ENCODE measurements at regions not wholly inside any gene's neighbourhood (a gene's known extent, or its start where the extent isn't known, plus 50 kb on each side); places are given as distances from the start of the nearest gene placed in this dataset.
"Not testable (repeated sequence)": the region's sequence is repeated elsewhere in the genome, so short reads cannot be mapped to it uniquely, and the experiment has no call there.

DNA sequence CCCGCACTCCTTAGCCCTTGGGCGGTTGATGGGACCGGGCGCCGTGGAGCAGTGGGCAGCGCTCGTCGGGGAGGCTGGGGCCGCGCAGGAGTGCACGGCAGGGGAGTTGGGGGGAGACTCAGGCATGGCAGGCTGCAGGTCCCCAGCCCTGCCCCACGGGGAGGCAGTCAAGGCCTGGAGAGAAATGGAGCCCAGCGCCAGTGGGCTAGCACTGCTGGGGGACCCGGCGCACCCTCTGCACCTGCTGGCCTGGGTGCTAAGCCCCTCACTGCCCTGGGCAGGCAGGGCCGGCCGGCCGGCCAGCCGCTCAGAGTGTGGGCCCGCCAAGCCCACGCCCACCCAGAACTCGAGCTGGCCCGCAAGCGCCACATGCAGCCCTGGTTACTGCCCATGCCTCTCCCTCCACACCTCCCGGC is 147.2 kb upstream of the PITRM1 start:
- H3K27ac ChIP-seq = no peak overlapping the region
- POLR2A ChIA-PET (ENCODE audit: low non-redundant PET) = no interaction called here
- DNase-seq (ENCODE audit: low spot score) = no peak
- CTCF ChIA-PET = interaction anchor here (0.6 kb wide), 1 partner anchor 146 kb away, joined by 5 read pairs; no protein-coding TSS in a partner anchor
- TF ChIP-seq, protein P1, sequence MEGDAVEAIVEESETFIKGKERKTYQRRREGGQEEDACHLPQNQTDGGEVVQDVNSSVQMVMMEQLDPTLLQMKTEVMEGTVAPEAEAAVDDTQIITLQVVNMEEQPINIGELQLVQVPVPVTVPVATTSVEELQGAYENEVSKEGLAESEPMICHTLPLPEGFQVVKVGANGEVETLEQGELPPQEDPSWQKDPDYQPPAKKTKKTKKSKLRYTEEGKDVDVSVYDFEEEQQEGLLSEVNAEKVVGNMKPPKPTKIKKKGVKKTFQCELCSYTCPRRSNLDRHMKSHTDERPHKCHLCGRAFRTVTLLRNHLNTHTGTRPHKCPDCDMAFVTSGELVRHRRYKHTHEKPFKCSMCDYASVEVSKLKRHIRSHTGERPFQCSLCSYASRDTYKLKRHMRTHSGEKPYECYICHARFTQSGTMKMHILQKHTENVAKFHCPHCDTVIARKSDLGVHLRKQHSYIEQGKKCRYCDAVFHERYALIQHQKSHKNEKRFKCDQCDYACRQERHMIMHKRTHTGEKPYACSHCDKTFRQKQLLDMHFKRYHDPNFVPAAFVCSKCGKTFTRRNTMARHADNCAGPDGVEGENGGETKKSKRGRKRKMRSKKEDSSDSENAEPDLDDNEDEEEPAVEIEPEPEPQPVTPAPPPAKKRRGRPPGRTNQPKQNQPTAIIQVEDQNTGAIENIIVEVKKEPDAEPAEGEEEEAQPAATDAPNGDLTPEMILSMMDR (conservative IDR thresholded peaks at IDR 0.05; ENCODE audit: low read depth) = no peak

DNA sequence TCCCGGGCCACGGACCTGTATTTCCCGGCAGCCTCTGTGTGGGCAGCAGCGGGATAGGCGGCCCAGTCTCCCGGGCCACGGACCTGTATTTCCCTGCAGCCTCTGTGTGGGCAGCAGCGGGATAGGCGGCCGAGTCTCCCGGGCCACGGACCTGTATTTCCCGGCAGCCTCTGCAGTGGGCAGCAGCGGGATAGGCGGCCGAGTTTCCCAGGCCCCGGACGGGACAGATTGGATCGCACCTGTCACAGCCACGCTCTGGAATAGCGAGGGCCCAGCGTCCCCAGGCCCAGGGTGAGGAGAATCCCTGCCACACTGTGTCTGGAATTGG is 145.9 kb upstream of the PITRM1 start:
- POLR2A ChIA-PET (ENCODE audit: low non-redundant PET); H3K27ac ChIP-seq; CTCF ChIA-PET; DNase-seq (ENCODE audit: low spot score): not testable (repeated sequence)

DNA sequence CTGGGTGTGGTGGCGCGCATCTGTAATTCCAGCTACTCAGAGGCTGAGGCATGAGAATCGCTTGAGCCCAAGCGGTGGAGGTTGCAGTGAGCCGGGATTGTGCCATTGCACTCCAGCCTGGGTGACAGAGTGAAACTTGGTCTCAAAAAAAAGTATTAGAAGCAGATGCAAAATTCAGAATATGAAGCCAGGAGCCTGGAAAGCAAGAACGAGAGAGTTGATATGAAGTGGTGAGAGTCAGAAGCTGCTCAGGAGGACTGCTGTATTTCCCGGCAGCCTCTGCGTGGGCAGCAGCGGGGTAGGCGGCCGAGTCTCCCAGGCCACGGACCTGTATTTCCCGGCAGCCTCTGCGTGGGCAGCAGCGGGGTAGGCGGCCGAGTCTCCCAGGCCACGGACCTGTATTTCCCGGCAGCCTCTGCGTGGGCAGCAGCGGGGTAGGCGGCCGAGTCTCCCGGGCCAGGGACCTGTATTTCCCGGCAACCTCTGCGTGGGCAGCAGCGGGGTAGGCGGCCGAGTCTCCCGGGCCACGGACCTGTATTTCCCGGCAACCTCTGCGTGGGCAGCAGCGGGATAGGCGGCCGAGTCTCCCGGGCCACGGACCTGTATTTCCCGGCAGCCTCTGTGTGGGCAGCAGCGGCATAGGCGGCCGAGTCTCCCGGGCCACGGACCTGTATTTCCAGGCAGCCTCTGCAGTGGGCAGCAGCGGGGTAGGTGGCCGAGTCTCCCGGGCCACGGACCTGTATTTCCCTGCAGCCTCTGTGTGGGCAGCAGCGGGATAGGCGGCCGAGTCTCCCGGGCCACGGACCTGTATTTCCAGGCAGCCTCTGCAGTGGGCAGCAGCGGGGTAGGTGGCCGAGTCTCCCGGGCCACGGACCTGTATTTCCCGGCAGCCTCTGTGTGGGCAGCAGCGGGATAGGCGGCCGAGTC is 145.2 kb upstream of the PITRM1 start:
- POLR2A ChIA-PET (ENCODE audit: low non-redundant PET); DNase-seq (ENCODE audit: low spot score); H3K27ac ChIP-seq: not testable (repeated sequence)
- CTCF ChIA-PET = interaction anchor here (0.7 kb wide), 1 partner anchor 8 kb away, joined by 3 read pairs; no protein-coding TSS in a partner anchor

DNA sequence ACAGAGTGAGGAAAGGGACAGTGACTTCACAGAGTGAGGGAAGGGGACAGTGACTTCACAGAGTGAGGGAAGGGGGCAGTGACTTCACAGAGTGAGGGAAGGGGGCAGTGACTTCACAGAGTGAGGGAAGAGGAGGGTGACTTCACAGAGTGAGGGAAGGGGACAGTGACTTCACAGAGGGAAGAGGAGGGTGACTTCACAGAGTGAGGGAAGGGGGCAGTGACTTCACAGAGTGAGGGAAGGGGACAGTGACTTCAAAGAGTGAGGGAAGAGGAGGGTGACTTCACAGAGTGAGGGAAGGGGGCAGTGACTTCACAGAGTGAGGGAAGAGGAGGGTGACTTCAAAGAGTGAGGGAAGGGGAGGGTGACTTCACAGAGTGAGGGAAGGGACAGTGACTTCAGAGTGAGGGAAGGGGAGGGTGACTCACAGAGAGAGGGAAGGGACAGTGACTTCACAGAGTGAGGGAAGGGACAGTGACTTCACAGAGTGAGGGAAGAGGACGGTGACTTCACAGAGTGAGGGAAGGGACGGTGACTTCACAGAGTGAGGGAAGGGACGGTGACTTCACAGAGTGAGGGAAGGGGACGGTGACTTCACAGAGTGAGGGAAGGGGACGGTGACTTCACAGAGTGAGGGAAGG is 142.0 kb upstream of the PITRM1 start:
- POLR2A ChIA-PET (ENCODE audit: low non-redundant PET); DNase-seq (ENCODE audit: low spot score); H3K27ac ChIP-seq; CTCF ChIA-PET: not testable (repeated sequence)

DNA sequence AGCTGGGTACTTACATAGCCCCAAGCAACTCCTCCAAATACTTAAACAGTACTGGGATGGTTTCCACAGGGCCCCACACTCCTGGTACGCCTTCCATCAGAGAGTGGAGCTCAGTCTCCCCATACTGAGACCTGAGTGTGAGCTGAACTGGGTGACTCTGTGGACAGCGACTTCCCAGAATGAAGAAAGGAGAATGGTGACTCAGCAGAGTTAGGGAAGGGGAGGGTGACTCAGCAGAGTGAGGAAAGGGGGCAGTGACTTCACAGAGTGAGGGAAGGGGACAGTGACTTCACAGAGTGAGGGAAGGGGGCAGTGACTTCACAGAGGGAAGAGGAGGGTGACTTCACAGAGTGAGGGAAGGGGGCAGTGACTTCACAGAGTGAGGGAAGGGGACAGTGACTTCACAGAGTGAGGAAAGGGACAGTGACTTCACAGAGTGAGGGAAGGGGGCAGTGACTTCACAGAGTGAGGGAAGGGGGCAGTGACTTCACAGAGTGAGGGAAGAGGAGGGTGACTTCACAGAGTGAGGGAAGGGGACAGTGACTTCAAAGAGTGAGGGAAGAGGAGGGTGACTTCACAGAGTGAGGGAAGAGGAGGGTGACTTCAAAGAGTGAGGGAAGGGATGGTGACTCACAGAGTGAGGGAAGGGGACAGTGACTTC is 141.3 kb upstream of the PITRM1 start:
- CTCF ChIA-PET = interaction anchor here (0.6 kb wide), 1 partner anchor 17 kb away, joined by 3 read pairs; no protein-coding TSS in a partner anchor
- H3K27ac ChIP-seq; POLR2A ChIA-PET (ENCODE audit: low non-redundant PET): not testable (repeated sequence)
- DNase-seq (ENCODE audit: low spot score) = peak; percentile 26

DNA sequence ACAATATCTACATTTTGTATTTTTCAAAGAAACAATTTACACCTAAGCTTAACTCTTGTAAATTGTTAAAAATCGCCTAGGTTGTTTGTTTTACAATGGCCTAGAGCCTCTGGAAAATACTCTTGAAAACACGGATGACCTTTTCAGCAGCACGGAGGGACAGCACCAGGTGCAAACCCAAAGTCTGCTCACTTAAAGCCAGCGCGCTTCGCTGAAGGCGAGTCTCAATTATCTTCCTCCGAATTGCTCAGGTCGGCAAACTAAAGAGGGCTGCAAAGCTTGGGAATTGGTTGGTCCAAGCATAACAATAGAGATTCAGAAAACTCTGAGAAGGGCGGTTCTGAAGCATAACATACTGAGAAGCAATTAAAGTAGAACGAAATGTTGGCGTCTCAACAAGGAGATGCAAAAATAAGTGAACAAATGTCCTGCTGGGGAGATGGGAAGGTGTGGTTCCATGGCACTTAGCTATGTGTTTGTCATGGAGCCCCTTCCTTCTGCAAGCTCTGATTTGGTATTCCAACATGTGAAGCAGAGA is 139.9 kb upstream of the PITRM1 start:
- no peak for DNase-seq (ENCODE audit: low spot score)
- TF ChIP-seq, protein P1 (conservative IDR thresholded peaks at IDR 0.05; ENCODE audit: low read depth) = no peak
- POLR2A ChIA-PET (ENCODE audit: low non-redundant PET) = no interaction called here
- CTCF ChIA-PET = no interaction called here
- no peak overlapping the region for H3K27ac ChIP-seq

DNA sequence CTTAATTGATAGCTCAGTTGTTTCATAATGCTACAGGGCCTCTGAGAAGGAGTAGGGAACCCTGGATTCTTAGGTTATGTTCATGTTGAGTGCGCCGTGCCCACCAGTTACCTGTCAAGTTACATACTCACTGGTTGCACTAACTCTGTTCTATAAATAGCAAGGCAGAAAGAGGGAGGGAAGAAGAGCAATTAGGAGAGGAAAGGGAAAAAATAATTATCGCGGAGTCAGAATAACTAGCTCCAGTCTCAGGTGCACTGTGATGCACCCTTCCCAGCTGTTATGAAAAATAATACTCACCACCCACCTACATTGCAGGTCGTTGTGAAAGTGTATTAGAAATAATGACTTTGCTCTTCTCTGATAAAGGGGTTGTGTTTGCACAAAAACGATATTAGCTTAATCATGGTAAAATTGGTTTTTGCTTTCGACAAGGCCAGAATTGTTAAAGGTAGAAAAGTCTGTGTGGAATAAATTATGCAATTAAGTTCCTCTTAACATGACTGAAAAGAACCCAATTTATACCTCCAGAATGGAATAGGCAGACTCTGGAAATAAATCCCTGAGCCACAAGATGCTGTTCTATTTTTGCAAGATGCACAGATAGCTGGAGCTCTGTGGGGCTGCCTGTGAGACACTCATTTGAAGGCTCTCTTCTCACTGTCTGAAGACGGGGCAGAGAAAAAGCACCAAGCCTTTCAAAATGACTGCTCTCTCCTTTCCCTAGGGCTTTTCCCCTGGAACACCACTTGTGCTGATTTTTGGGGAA is 137.6 kb upstream of the PITRM1 start:
- TF ChIP-seq, protein P1 (conservative IDR thresholded peaks at IDR 0.05; ENCODE audit: low read depth) = no peak
- ChIA-PET CTCF (no interaction called here), POLR2A (ENCODE audit: low non-redundant PET) (no interaction called here)
- no peak overlapping the region for H3K27ac ChIP-seq
- no peak for DNase-seq (ENCODE audit: low spot score)

DNA sequence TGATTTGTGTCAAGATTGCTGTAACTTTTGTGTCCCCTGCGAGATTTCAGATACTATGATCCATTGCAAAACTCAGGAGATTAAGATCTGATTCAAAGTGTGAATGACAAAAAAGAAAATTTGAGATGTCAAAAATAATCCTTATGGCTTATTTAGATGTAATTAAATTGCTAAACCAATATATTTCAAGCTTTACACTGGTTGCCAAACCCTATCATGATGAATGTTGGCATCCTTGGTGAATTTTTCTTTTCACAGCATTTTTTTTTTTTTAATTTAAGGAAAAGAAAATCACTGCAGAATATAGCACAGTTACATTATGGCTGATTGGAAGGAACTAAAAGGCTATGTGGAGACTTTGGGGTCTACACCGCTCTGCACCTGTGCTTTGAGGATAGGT is 133.5 kb upstream of the PITRM1 start:
- ChIA-PET CTCF (interaction anchor here (0.6 kb wide), 1 partner anchor 384 kb away, joined by 3 read pairs; no protein-coding TSS in a partner anchor), POLR2A (ENCODE audit: low non-redundant PET) (no interaction called here)
- DNase-seq (ENCODE audit: low spot score) = no peak
- no peak overlapping the region for H3K27ac ChIP-seq
- TF ChIP-seq, protein P1 (conservative IDR thresholded peaks at IDR 0.05; ENCODE audit: low read depth) = no peak
